Upper lobe of left lung (tissue), 6 donors: ENCODE measurements at regions not wholly inside any gene's neighbourhood (a gene's known extent, or its start where the extent isn't known, plus 50 kb on each side); places are given as distances from the start of the nearest gene placed in this dataset.

Experiments used
- ATAC-seq, 2 donors: fragments of 200-7000 bp; cut with Tn5 transposase; one replicate each; pipeline ENCODE4 v1.9.1; 2022; ENCODE audit warnings: mild to moderate bottlenecking in 2 of 2, moderate library complexity in 2 of 2; ENCODE audit not compliant: low FRiP score in 2 of 2
- DNase-seq, 2 donors: peaks; one replicate each; pipeline ENCODE4 v3.0.0-alpha.2; 2019 to 2020
- H3K27ac ChIP-seq, 4 donors: fragments of 200-600 bp; sonication (generic); one replicate each; pipeline ENCODE4 v1.5.1; 2016 to 2019
- H3K27me3 ChIP-seq, 4 donors: fragments of 200-600 bp; sonication (generic); one replicate each; pipeline ENCODE4 v1.5.1; 2017 to 2019
- H3K36me3 ChIP-seq, 4 donors: fragments of 200-600 bp; sonication (generic); one replicate each; pipeline ENCODE4 v1.5.1; 2016 to 2019
- H3K4me1 ChIP-seq, 4 donors: fragments of 200-600 bp; sonication (generic); one replicate each; pipeline ENCODE4 v1.5.1; 2018 to 2019
- H3K4me3 ChIP-seq, 4 donors: fragments of 200-600 bp; sonication (generic); one replicate each; pipeline ENCODE4 v1.5.1; 2017 to 2019; ENCODE audit warnings: mild to moderate bottlenecking in 2 of 4, moderate library complexity in 1 of 4
- H3K9me3 ChIP-seq, 4 donors: fragments of 200-600 bp; sonication (generic); one replicate each; pipeline ENCODE4 v1.5.1; 2018 to 2019
- CTCF ChIP-seq, 6 experiments: fragments of 450-650 bp in 4 of 6; fragments of 200-600 bp in 2 of 6; sonication (generic) in 2 of 6; IDR thresholded peaks; one replicate each; pipeline ENCODE4 v1.5.1; 2016 to 2019; ENCODE audit warnings: antibody characterized with exemption in 6 of 6
- EP300 ChIP-seq, 4 donors: sonication (generic); formaldehyde crosslinking; IDR thresholded peaks; one replicate each; pipeline ENCODE4 v1.5.1; 2017; ENCODE audit warnings: antibody characterized with exemption in 4 of 4, control low read depth in 2 of 4
- POLR2A ChIP-seq, 4 donors: fragments of 450-650 bp; IDR thresholded peaks; one replicate each; pipeline ENCODE4 v1.5.1; 2016 to 2017; ENCODE audit warnings: antibody characterized with exemption in 4 of 4, mild to moderate bottlenecking in 2 of 4
- POLR2AphosphoS5 ChIP-seq, 2 donors: sonication (generic); formaldehyde crosslinking; IDR thresholded peaks; one replicate each; pipeline ENCODE4 v1.5.1; 2017; ENCODE audit warnings: antibody characterized with exemption in 2 of 2
- WGBS, 2 donors: methylation state at CpG; one replicate each; pipeline ENCODE4 v1.1.5; 2017 to 2018; 5-methylcytosine and 5-hydroxymethylcytosine counted together
- donor health status: DM: no; HTN: no; CAD: no; lungs with moderate emphysema.
- donor health status: DM: no; HTN: yes; CAD: no; lungs with severe emphysema.

- no peak overlapping the region for H3K27ac ChIP-seq
- no peaks in the 10 kb centered on the region for H3K9me3 ChIP-seq
- H3K36me3 ChIP-seq, result no peaks in the 10 kb centered on the region
- no peaks in the 10 kb centered on the region for H3K4me1 ChIP-seq
- no peak for DNase-seq
- no peaks in the 10 kb centered on the region for H3K27me3 ChIP-seq
- TF ChIP-seq EP300 (IDR thresholded peaks at IDR 0.05) (no peak), POLR2A (IDR thresholded peaks at IDR 0.05) (no peak), POLR2AphosphoS5 (IDR thresholded peaks at IDR 0.05) (no peak), CTCF (IDR thresholded peaks at IDR 0.05) (no peak)
- H3K4me3 ChIP-seq, result no peak overlapping the region
- ATAC-seq, result no peak
- WGBS, 2 donors, result 61 to 68% methylated on average over 6 of the region's 6 CpGs
These were observed 270.4 kb downstream of the MIAT start for GRCh38 chr22:26927821-26928220.

- H3K9me3 ChIP-seq, result no peaks in the 10 kb centered on the region
- H3K4me1 ChIP-seq, result no peaks in the 10 kb centered on the region
- no peak for DNase-seq
- no peak for ATAC-seq
- H3K36me3 ChIP-seq, result no peaks in the 10 kb centered on the region
- 87 to 95% methylated on average over 3 of the region's 3 CpGs for WGBS, 2 donors
- TF ChIP-seq EP300 (IDR thresholded peaks at IDR 0.05) (no peak), POLR2AphosphoS5 (IDR thresholded peaks at IDR 0.05) (no peak), POLR2A (IDR thresholded peaks at IDR 0.05) (no peak), CTCF (IDR thresholded peaks at IDR 0.05) (no peak)
- no peak overlapping the region for H3K4me3 ChIP-seq
- no peak overlapping the region for H3K27ac ChIP-seq
- H3K27me3 ChIP-seq, result no peaks in the 10 kb centered on the region
These were observed 274.1 kb downstream of the MIAT start for GRCh38 chr22:26931471-26931870.

- no peak for ATAC-seq
- 83 to 85% methylated on average over 8 of the region's 8 CpGs for WGBS, 2 donors
These were observed 275.8 kb downstream of the MIAT start for GRCh38 chr22:26933105-26933590.

GRCh38 chr22:26937213-26937612 lies 279.8 kb downstream of the MIAT start:
- Histone ChIP-seq H3K4me1 (no peaks in the 10 kb centered on the region), H3K9me3 (no peaks in the 10 kb centered on the region), H3K4me3 (no peak overlapping the region), H3K27ac (no peak overlapping the region), H3K27me3 (no peaks in the 10 kb centered on the region), H3K36me3 (no peaks in the 10 kb centered on the region)
- 86 to 90% methylated on average over 5 of the region's 5 CpGs for WGBS, 2 donors
- TF ChIP-seq EP300 (IDR thresholded peaks at IDR 0.05) (no peak), POLR2A (IDR thresholded peaks at IDR 0.05) (no peak), POLR2AphosphoS5 (IDR thresholded peaks at IDR 0.05) (no peak), CTCF (IDR thresholded peaks at IDR 0.05) (no peak)
- ATAC-seq (no peak), DNase-seq (no peak)

More at GRCh38 chr22:26933105-26933590, 275.8 kb downstream of the MIAT start:
- H3K27me3 ChIP-seq, result no peaks in the 10 kb centered on the region
- no peaks in the 10 kb centered on the region for H3K36me3 ChIP-seq
- no peaks in the 10 kb centered on the region for H3K4me1 ChIP-seq
- no peaks in the 10 kb centered on the region for H3K9me3 ChIP-seq
- DNase-seq, result no peak
- H3K27ac ChIP-seq, result no peak overlapping the region
- TF ChIP-seq CTCF (IDR thresholded peaks at IDR 0.05) (no peak), EP300 (IDR thresholded peaks at IDR 0.05) (no peak), POLR2AphosphoS5 (IDR thresholded peaks at IDR 0.05) (no peak), POLR2A (IDR thresholded peaks at IDR 0.05) (no peak)
- H3K4me3 ChIP-seq, result no peak overlapping the region

- WGBS, 2 donors, result 52 to 62% methylated on average over 5 of the region's 5 CpGs
- H3K4me1 ChIP-seq, result no peaks in the 10 kb centered on the region
- DNase-seq, result no peak
- no peaks in the 10 kb centered on the region for H3K27me3 ChIP-seq
- no peak overlapping the region for H3K4me3 ChIP-seq
- no peak for TF ChIP-seq POLR2AphosphoS5 (IDR thresholded peaks at IDR 0.05)
- no peak for TF ChIP-seq POLR2A (IDR thresholded peaks at IDR 0.05)
- TF ChIP-seq CTCF (IDR thresholded peaks at IDR 0.05), result no peak
- H3K27ac ChIP-seq, result no peak overlapping the region
- ATAC-seq, result peak in 1 of 2 donors; percentile 57
- no peaks in the 10 kb centered on the region for H3K36me3 ChIP-seq
- H3K9me3 ChIP-seq, result no peaks in the 10 kb centered on the region
These were observed 282.1 kb downstream of the MIAT start for GRCh38 chr22:26939466-26939865.
